Activated effector memory CD4-positive, alpha-beta T cell treated with anti-CD3 and anti-CD28 coated beads, Interleukin-2, amount 50 U/mL, for 16 hours (primary cell): ENCODE measurements at regions not wholly inside any gene's neighbourhood (a gene's known extent, or its start where the extent isn't known, plus 50 kb on each side); places are given as distances from the start of the nearest gene placed in this dataset.
"Not testable (repeated sequence)": the region's sequence is repeated elsewhere in the genome, so short reads cannot be mapped to it uniquely, and the experiment has no call there.

Source experiments
- DNase-seq: peaks from one replicate; pipeline ENCODE4 v3.0.0-alpha.2; 2020

GRCh38 chr14:19268047-19268627, 166.0 kb downstream of the POTEG start:
- not testable (repeated sequence) for DNase-seq

- DNase-seq, result not testable (repeated sequence)
These were observed 161.9 kb downstream of the POTEG start for GRCh38 chr14:19272235-19272634.

DNA sequence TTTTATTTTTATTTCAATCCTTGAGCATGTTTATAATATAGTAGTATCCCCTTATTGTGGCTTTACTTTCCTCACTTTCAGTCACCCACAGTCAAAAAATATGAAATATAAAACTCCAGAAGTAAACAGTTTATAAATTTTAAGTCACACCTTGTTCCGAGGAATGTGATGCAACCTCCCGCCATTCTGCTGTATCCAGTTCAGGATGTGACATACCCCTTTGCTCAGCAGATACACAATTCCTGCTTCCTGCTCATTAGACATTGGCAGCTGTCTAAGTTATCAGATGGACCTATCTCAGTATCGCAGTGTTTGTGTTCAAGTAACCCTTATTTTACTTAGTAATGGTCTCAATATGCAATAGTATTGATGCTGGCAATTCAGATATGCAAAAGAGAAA, 144.5 kb downstream of the POTEG start:
- not testable (repeated sequence) for DNase-seq

DNA sequence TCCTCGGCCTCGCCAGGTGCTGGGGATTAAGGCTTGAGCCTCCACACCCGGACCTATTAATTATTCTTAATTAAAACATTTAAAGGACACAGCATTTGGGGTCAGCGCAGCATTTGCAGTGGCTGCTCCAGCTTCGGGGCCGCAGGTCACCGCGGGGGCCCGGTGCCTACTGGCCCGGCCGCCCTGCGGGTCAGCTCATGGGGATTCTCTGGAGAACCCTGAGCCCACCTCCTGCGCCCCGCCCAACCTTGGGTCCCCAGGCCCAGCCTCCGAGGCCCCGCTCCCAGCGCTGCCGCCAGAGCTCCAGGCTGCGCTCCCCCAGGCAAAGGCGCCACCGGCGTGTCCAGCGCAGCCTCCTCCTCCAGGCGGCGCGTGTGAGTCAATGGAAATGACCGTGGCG, 133.9 kb downstream of the POTEG start:
- not testable (repeated sequence) for DNase-seq

GRCh38 chr14:19300838-19301237, 133.3 kb downstream of the POTEG start:
- peak; percentile 57 for DNase-seq

GRCh38 chr14:19303844-19304243, 130.3 kb downstream of the POTEG start:
- DNase-seq, result not testable (repeated sequence)

DNA sequence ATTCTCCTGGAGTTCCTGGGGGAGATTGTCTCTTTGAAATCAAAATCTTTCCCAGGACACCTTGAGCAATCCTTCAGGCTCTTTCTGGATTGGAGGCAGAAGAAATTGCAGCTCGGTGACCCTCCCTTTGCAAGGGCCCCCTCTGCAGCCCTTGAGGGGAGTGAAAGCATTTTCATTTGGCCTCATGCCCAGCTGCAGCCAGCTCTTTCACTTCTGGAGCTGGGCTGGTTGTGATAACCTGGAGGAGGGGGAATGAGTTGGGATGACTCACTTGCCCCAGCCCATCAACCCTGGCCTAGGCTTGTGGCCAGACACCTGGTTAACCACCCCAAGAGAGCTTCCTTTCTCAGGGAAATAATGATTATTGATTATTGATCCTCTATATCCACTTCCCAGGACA, 129.7 kb downstream of the POTEG start:
- not testable (repeated sequence) for DNase-seq

GRCh38 chr14:19304918-19305317, 129.2 kb downstream of the POTEG start:
- DNase-seq, result not testable (repeated sequence)

DNA sequence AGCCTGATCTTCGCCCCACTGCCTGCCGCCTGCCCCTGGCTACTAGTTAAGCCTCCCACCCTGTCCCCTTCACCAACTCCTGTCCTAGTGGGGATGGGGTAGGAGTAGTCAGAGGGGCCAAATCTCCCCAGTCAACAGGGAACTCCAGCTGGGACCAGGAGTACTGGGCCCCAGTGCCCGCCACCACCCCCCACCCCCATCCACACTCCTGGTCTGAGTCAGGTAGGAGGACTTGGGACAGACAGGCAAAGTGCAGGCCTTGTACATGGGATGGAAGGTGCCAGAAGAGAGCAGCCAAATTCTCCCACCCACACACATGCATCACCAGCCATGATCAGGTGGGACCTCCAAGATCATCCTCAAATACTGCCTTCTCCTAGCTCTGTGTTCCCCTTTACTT, 128.4 kb downstream of the POTEG start:
- peak; percentile 21 for DNase-seq

DNA sequence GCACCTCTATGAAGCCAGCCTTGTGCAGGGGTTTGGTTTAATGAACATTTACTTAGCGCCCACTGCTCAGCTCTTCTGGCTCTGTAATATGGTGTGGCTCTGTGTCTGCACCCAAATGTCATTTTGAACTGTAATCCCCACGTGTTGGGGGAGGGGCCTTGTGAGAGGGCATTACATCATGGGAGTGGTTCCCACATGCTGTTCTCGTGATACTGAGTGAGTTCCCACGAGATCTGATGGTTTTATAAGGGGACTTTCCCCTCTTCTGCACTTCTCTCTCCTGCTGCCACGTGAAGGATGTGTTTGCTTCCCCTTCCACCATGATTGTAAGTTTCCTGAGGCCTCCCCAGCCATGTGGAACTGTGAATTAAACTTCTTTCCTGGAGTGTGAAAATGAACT, 127.7 kb downstream of the POTEG start:
- DNase-seq, result not testable (repeated sequence)

DNA sequence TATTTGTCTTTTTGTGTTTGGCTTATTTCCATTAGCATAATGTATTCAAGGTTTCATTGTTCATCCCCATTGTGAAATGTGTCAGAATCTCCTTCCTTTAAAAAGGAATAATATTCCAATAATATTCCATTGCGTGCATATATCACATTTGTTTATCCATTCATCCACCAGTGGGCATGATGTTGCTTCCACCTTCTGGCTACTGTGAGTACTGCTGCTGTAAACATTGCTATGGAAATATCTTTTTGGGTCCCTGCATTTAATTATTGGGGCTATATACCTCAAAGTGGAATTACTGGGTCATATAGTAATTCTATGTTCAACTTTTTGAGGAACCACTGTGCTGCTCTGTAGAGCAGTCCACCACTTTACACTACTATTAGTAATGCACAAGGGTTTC, 123.1 kb downstream of the POTEG start:
- DNase-seq, result not testable (repeated sequence)

GRCh38 chr14:19330678-19331077, 103.5 kb downstream of the POTEG start:
- DNase-seq, result not testable (repeated sequence)

GRCh38 chr14:19337232-19338059, 96.7 kb downstream of the POTEG start:
- not testable (repeated sequence) for DNase-seq

DNA sequence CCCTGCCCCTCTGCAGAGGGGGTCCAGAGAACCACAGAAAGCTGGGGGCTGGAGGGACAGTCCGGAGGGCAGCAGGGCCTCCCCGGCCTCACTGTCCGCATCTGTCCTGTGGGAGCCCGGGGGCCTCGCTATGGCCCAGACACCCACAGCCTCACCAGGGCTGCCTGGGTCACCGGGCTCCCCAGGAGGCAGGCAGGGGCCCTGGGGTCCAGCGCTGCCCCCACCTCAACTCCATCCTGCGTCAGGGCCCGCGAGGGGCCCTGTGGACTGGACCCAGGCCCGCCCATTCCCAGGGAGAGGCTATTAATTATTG, 96.1 kb downstream of the POTEG start:
- DNase-seq, result not testable (repeated sequence)

- DNase-seq, result peak; percentile 9
These were observed 93.2 kb downstream of the POTEG start for GRCh38 chr14:19340976-19341375.

GRCh38 chr14:19341627-19342026, 92.5 kb downstream of the POTEG start:
- DNase-seq, result peak; percentile 58

DNA sequence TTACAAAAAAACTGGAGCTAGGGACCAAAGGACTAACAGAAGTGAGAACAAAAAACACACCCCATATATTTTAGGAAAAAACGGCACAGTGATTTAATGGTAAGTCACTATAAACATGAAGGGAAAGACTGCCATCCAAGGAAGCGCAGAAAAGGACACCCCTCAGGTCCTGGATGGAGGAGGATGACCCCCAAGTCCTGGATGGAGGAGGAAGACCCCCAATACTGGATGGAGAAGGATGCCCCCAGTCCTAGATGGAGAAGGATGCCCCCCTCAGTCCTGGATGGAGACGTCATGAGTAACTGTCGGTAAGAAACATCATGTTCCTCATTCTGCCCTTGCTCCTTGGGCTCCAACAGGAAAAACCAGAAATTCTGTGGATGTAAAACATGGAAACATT, 89.9 kb downstream of the POTEG start:
- peak; percentile 47 for DNase-seq

GRCh38 chr14:19344689-19345088, 89.5 kb downstream of the POTEG start:
- not testable (repeated sequence) for DNase-seq

- not testable (repeated sequence) for DNase-seq
These were observed 88.7 kb downstream of the POTEG start for GRCh38 chr14:19345298-19345911.

- DNase-seq, result peak; percentile 63
These were observed 88.1 kb downstream of the POTEG start for GRCh38 chr14:19346074-19346480.

- DNase-seq, result not testable (repeated sequence)
These were observed 87.5 kb downstream of the POTEG start for GRCh38 chr14:19346636-19347035.

DNA sequence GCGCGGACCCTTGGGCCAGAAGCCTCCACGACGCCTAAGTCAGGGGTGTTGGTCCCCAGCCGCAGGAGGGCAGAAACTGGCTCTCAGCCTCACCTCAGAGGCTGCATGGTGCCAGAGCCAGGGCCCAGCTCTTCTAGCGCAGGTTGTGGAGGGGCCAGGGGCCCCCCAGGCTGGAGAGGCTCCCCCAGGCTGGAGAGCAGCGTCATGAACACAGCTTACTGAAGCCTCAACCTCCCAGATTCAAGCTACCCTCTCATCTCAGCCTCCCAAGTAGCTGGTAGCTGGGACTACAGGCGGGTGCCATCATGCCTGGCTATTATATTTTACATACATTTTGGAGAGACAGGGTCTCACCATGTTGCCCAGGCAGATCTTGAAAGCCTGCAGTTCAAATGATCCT, 87.0 kb downstream of the POTEG start:
- DNase-seq, result peak; percentile 57
